ENCODE measurements at regions not wholly inside any gene's neighbourhood (a gene's known extent, or its start where the extent isn't known, plus 50 kb on each side); places are given as distances from the start of the nearest gene placed in this dataset.

GRCh38 chr19:27795369-27795768 lies 1417.6 kb downstream of the UQCRFS1 start:
- TF ChIP-seq CTCF (IDR thresholded peaks at IDR 0.05 in 8 of 11, conservative IDR thresholded peaks at IDR 0.05 in 3 of 11) = no peak
- TF ChIP-seq POLR2A (IDR thresholded peaks at IDR 0.05) = no peak

All from spleen (tissue), 7 donors.